ENCODE measurements at regions not wholly inside any gene's neighbourhood (a gene's known extent, or its start where the extent isn't known, plus 50 kb on each side); places are given as distances from the start of the nearest gene placed in this dataset.

- TF ChIP-seq CTCF (IDR thresholded peaks at IDR 0.05) = no peak
- no peak for TF ChIP-seq POLR2A (IDR thresholded peaks at IDR 0.05)
Measured at GRCh38 chr20:12528104-12528503, 480.7 kb upstream of the SPTLC3 start.

Data from body of pancreas (tissue), 4 donors.